GM19397 (cell line): ENCODE measurements at regions not wholly inside any gene's neighbourhood (a gene's known extent, or its start where the extent isn't known, plus 50 kb on each side); places are given as distances from the start of the nearest gene placed in this dataset.
"Not testable (repeated sequence)": the region's sequence is repeated elsewhere in the genome, so short reads cannot be mapped to it uniquely, and the experiment has no call there.

ENCODE experiments used
- ATAC-seq: cut with Tn5 transposase; IDR thresholded peaks from one replicate; pipeline ENCODE4 v1.9.1; 2021; ENCODE audit warnings: mild to moderate bottlenecking, moderate library complexity; ENCODE audit not compliant: unreplicated experiment

- not testable (repeated sequence) for ATAC-seq
These were observed 75.1 kb downstream of the KBTBD2 start for GRCh38 chr7:32816409-32816948.

- not testable (repeated sequence) for ATAC-seq
These were observed 76.8 kb downstream of the KBTBD2 start for GRCh38 chr7:32814779-32815178.

GRCh38 chr7:32809871-32810270 lies 81.7 kb downstream of the KBTBD2 start:
- no peak for ATAC-seq

GRCh38 chr7:32809347-32809746 lies 82.2 kb downstream of the KBTBD2 start:
- no peak for ATAC-seq

- no peak for ATAC-seq
These were observed 88.0 kb downstream of the KBTBD2 start for GRCh38 chr7:32803406-32804141.

- no peak for ATAC-seq
These were observed 89.2 kb downstream of the KBTBD2 start for GRCh38 chr7:32802305-32802910.

GRCh38 chr7:32793053-32793452 lies 98.5 kb downstream of the KBTBD2 start:
- ATAC-seq, result not testable (repeated sequence)

GRCh38 chr7:32790766-32791430 lies 100.7 kb downstream of the KBTBD2 start:
- ATAC-seq, result not testable (repeated sequence)

GRCh38 chr7:32789266-32789665 lies 102.3 kb downstream of the KBTBD2 start:
- ATAC-seq, result not testable (repeated sequence)

GRCh38 chr7:32788174-32788573 lies 103.4 kb downstream of the KBTBD2 start:
- ATAC-seq, result not testable (repeated sequence)

GRCh38 chr7:32785365-32785944 lies 106.1 kb downstream of the KBTBD2 start:
- not testable (repeated sequence) for ATAC-seq

- ATAC-seq, result not testable (repeated sequence)
These were observed 111.7 kb downstream of the KBTBD2 start for GRCh38 chr7:32779895-32780294.

- ATAC-seq, result no peak
These were observed 112.4 kb downstream of the KBTBD2 start for GRCh38 chr7:32779167-32779566.

GRCh38 chr7:32777041-32777666 lies 114.4 kb downstream of the KBTBD2 start:
- ATAC-seq, result not testable (repeated sequence)

GRCh38 chr7:32776318-32776717 lies 115.2 kb downstream of the KBTBD2 start:
- not testable (repeated sequence) for ATAC-seq

GRCh38 chr7:32775809-32776208 lies 115.8 kb downstream of the KBTBD2 start:
- not testable (repeated sequence) for ATAC-seq

GRCh38 chr7:32774541-32774951 lies 117.0 kb downstream of the KBTBD2 start:
- no peak for ATAC-seq

GRCh38 chr7:32768866-32769510 lies 122.6 kb downstream of the KBTBD2 start:
- not testable (repeated sequence) for ATAC-seq

GRCh38 chr7:32768338-32768737 lies 123.2 kb downstream of the KBTBD2 start:
- ATAC-seq, result not testable (repeated sequence)

GRCh38 chr7:32765649-32766251 lies 125.8 kb downstream of the KBTBD2 start:
- not testable (repeated sequence) for ATAC-seq
